ENCODE measurements at regions not wholly inside any gene's neighbourhood (a gene's known extent, or its start where the extent isn't known, plus 50 kb on each side); places are given as distances from the start of the nearest gene placed in this dataset.

DNA sequence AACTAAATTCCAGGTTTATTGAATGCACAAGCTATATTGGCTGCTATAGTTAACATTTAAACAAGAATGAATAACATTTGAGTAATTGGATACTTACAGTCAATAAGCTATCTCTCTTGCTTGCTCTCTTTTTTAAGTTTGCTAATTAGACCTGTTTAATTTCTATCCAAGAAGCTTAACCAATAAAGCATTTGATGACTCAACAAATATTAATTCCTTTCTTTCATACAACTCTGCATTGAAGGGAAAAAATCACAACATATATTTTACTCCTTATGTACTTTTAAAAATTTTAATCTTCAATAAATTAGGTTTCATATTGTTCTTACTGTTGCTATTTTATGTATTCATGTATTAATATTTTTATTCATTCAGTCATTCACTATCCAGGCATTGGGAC lies 1552.6 kb upstream of the ADGRL3 start:
- Histone ChIP-seq H3K4me1 (no peaks in the 10 kb centered on the region), H3K36me3 (no peaks in the 10 kb centered on the region), H3K27me3 (no peaks in the 10 kb centered on the region), H3K9me3 (peaks cover 0 to 8% (median 0%) of the 10 kb centered on the region in 12 donors), H3K4me3 (no peak overlapping the region), H3K27ac (no peak overlapping the region)
- DNase-seq (no peak), ATAC-seq (no peak)
- intact Hi-C loops (cut with DNase I) = no loop called here
- TF ChIP-seq, protein P1, sequence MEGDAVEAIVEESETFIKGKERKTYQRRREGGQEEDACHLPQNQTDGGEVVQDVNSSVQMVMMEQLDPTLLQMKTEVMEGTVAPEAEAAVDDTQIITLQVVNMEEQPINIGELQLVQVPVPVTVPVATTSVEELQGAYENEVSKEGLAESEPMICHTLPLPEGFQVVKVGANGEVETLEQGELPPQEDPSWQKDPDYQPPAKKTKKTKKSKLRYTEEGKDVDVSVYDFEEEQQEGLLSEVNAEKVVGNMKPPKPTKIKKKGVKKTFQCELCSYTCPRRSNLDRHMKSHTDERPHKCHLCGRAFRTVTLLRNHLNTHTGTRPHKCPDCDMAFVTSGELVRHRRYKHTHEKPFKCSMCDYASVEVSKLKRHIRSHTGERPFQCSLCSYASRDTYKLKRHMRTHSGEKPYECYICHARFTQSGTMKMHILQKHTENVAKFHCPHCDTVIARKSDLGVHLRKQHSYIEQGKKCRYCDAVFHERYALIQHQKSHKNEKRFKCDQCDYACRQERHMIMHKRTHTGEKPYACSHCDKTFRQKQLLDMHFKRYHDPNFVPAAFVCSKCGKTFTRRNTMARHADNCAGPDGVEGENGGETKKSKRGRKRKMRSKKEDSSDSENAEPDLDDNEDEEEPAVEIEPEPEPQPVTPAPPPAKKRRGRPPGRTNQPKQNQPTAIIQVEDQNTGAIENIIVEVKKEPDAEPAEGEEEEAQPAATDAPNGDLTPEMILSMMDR (IDR thresholded peaks at IDR 0.05) = no peak
- TF ChIP-seq POLR2A (IDR thresholded peaks at IDR 0.05) = no peak

DNA sequence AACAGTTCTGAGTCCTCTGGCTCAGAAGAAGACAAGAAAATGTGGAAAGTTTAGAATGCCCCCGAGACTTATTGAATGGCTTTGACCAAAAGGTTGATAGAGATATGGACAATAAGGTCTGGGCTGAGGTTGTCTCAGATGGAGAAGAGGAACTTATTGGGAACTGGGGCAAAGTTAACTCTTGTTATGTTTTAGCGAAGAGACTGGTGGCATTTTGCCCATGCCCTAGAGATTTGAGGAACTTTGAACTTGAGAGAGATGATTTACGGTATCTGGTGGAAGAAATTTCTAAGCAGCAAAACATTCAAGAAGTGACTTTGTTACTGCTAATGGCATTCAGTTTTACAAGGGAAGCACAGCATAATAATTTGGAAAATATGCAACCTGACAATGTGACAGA lies 1549.3 kb upstream of the ADGRL3 start:
- Histone ChIP-seq H3K9me3 (peaks cover 0 to 16% (median 0%) of the 10 kb centered on the region in 12 donors), H3K27ac (no peak overlapping the region), H3K27me3 (no peaks in the 10 kb centered on the region), H3K4me1 (no peaks in the 10 kb centered on the region), H3K4me3 (no peak overlapping the region), H3K36me3 (no peaks in the 10 kb centered on the region)
- ATAC-seq (no peak), DNase-seq (no peak)
- TF ChIP-seq POLR2A (IDR thresholded peaks at IDR 0.05) = no peak
- TF ChIP-seq, protein P1 (IDR thresholded peaks at IDR 0.05) = no peak
- 67 to 82% (median 74%) methylated on average over 3 of the region's 3 CpGs for WGBS, 4 donors
- intact Hi-C loops (cut with DNase I) = no loop called here

DNA sequence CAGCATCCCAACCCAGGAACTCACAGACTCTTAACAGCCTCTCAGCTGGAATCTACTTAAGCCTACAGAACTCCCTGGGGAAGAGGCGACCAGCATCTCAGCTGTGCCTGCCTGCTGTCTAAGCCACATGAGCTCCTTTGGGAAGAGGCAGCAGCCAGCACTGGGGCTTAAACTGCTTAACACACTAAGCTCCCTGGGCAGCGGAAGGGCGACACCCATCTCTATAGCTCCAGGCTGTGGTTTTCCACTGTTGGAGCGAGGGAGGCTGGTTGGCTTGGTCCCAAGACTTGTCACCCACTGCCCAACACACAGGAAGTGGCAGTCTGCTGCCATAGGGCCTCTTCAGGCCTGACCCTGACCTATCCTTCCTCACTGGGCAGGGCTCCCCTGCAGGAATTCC lies 1544.1 kb upstream of the ADGRL3 start:
- H3K4me1 ChIP-seq = no peaks in the 10 kb centered on the region
- intact Hi-C loops (cut with DNase I) = no loop called here
- H3K4me3 ChIP-seq = no peak overlapping the region
- WGBS, 4 donors = 76 to 86% (median 85%) methylated on average over 4 of the region's 4 CpGs
- ATAC-seq (no peak), DNase-seq (no peak)
- no peaks in the 10 kb centered on the region for H3K27me3 ChIP-seq
- no peak for TF ChIP-seq POLR2A (IDR thresholded peaks at IDR 0.05)
- TF ChIP-seq, protein P1 (IDR thresholded peaks at IDR 0.05) = no peak
- H3K27ac ChIP-seq = no peak overlapping the region
- peaks cover 0 to 28% (median 2%) of the 10 kb centered on the region in 12 donors for H3K9me3 ChIP-seq
- no peaks in the 10 kb centered on the region for H3K36me3 ChIP-seq

DNA sequence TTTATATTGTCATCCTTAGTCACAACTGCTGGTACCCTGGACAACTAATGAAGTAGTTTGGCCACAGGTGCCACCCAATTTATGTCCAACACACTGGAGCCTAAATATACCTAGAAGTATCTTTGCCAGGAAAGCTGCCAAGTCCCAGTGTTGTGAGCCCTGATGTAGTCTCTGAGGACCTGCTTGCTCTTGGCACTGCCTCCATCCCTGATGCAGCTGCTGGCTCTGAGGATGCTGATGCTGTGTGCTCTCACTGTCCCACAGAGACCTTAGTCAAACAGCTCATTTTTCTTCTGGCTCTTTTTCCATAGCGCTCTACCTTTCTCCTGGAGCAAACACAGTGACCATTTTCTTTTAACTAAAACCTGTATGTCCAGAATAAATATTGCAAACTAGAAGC lies 1535.4 kb upstream of the ADGRL3 start:
- TF ChIP-seq POLR2A (IDR thresholded peaks at IDR 0.05) = no peak
- TF ChIP-seq, protein P1 (IDR thresholded peaks at IDR 0.05) = no peak
- ATAC-seq = no peak
- WGBS, 4 donors = 90 to 96% (median 91%) methylated on average over 1 of the region's 1 CpG

More for the DNA sequence above, 1535.4 kb upstream of the ADGRL3 start:
- Histone ChIP-seq H3K4me3 (no peak overlapping the region), H3K4me1 (no peaks in the 10 kb centered on the region), H3K36me3 (no peaks in the 10 kb centered on the region), H3K9me3 (peaks cover 0 to 15% (median 0%) of the 10 kb centered on the region in 12 donors), H3K27me3 (no peaks in the 10 kb centered on the region), H3K27ac (no peak overlapping the region)
- no peak for DNase-seq
- intact Hi-C loops (cut with DNase I) = no loop called here

Measured in heart left ventricle (tissue), 16 donors.